GF-D8 (cell line): ENCODE measurements at regions not wholly inside any gene's neighbourhood (a gene's known extent, or its start where the extent isn't known, plus 50 kb on each side); places are given as distances from the start of the nearest gene placed in this dataset.

Experiments
- DNase-seq: peaks from one replicate; lab custom pipeline; 2025; lab: John Stamatoyannopoulos, UW

- no peak for DNase-seq
These were observed 1047.6 kb downstream of the TLE4 start for GRCh38 chr9:80619356-80619755.

- no peak for DNase-seq
These were observed 1044.2 kb downstream of the TLE4 start for GRCh38 chr9:80615964-80616363.

GRCh38 chr9:80605793-80606192, 1034.0 kb downstream of the TLE4 start:
- no peak for DNase-seq

- DNase-seq, result no peak
These were observed 1033.4 kb downstream of the TLE4 start for GRCh38 chr9:80605129-80605528.

- DNase-seq, result no peak
These were observed 1030.5 kb downstream of the TLE4 start for GRCh38 chr9:80602291-80602690.

- no peak for DNase-seq
These were observed 1024.8 kb downstream of the TLE4 start for GRCh38 chr9:80596579-80596978.

- DNase-seq, result no peak
These were observed 1023.4 kb downstream of the TLE4 start for GRCh38 chr9:80595192-80595591.

GRCh38 chr9:80592413-80592812, 1020.6 kb downstream of the TLE4 start:
- no peak for DNase-seq

GRCh38 chr9:80586786-80587330, 1015.1 kb downstream of the TLE4 start:
- no peak for DNase-seq

GRCh38 chr9:80571953-80572352, 1000.2 kb downstream of the TLE4 start:
- DNase-seq, result no peak

- no peak for DNase-seq
These were observed 997.5 kb downstream of the TLE4 start for GRCh38 chr9:80569236-80569635.

GRCh38 chr9:80561526-80561925, 989.8 kb downstream of the TLE4 start:
- no peak for DNase-seq

- DNase-seq, result no peak
These were observed 989.2 kb downstream of the TLE4 start for GRCh38 chr9:80560976-80561375.

GRCh38 chr9:80557256-80557655, 985.5 kb downstream of the TLE4 start:
- no peak for DNase-seq

GRCh38 chr9:80556631-80557030, 984.9 kb downstream of the TLE4 start:
- no peak for DNase-seq

- DNase-seq, result no peak
These were observed 984.1 kb downstream of the TLE4 start for GRCh38 chr9:80555782-80556325.

GRCh38 chr9:80554856-80555255, 983.1 kb downstream of the TLE4 start:
- DNase-seq, result no peak

- DNase-seq, result no peak
These were observed 982.5 kb downstream of the TLE4 start for GRCh38 chr9:80554301-80554700.

- DNase-seq, result no peak
These were observed 981.2 kb downstream of the TLE4 start for GRCh38 chr9:80552931-80553330.

- no peak for DNase-seq
These were observed 978.4 kb downstream of the TLE4 start for GRCh38 chr9:80550181-80550580.

GRCh38 chr9:80547613-80548012, 975.8 kb downstream of the TLE4 start:
- DNase-seq, result no peak

GRCh38 chr9:80540387-80540786, 968.6 kb downstream of the TLE4 start:
- DNase-seq, result no peak

- DNase-seq, result no peak
These were observed 967.2 kb downstream of the TLE4 start for GRCh38 chr9:80538976-80539375.

GRCh38 chr9:80522465-80522864, 950.7 kb downstream of the TLE4 start:
- DNase-seq, result no peak
